ENCODE measurements at regions not wholly inside any gene's neighbourhood (a gene's known extent, or its start where the extent isn't known, plus 50 kb on each side); places are given as distances from the start of the nearest gene placed in this dataset.

DNA sequence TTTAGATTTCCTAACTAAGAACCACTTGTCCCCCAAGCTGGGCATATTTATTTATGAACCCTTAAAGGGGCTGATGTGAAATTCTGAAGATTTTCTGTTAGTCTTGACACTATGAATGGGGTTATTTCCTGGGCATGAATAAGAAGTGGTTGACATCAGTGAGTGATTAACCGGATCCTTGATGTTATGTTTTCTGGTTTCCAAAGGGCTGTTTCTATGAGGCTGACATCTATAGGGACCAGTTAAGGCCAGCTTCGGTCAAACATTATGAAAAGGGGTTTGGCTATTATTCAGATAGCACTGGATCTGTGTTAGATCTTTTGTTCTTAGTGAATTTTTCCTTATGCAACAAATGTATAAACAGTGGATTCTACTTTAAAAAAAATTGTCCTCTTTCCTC, 443.7 kb upstream of the SPRED2 start:
- no peak for DNase-seq (ENCODE audit: low read depth in 1 of 2, low spot score in 1 of 2)
- TF ChIP-seq REST (IDR thresholded peaks at IDR 0.05; ENCODE audit: insufficient replicate concordance, low read depth) (no peak), GABPA (IDR thresholded peaks at IDR 0.05; ENCODE audit: low read depth) (no peak), POLR2AphosphoS5 (IDR thresholded peaks at IDR 0.05; ENCODE audit: low read depth) (no peak), SPI1 (IDR thresholded peaks at IDR 0.05; ENCODE audit: borderline replicate concordance, low read depth) (no peak)
- TF ChIP-seq, protein P1, sequence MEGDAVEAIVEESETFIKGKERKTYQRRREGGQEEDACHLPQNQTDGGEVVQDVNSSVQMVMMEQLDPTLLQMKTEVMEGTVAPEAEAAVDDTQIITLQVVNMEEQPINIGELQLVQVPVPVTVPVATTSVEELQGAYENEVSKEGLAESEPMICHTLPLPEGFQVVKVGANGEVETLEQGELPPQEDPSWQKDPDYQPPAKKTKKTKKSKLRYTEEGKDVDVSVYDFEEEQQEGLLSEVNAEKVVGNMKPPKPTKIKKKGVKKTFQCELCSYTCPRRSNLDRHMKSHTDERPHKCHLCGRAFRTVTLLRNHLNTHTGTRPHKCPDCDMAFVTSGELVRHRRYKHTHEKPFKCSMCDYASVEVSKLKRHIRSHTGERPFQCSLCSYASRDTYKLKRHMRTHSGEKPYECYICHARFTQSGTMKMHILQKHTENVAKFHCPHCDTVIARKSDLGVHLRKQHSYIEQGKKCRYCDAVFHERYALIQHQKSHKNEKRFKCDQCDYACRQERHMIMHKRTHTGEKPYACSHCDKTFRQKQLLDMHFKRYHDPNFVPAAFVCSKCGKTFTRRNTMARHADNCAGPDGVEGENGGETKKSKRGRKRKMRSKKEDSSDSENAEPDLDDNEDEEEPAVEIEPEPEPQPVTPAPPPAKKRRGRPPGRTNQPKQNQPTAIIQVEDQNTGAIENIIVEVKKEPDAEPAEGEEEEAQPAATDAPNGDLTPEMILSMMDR (IDR thresholded peaks at IDR 0.05; ENCODE audit: insufficient read depth, low read length), result no peak
- Histone ChIP-seq H3K27ac (replicated peaks) (no peak overlapping the region), H3K27me3 (ENCODE audit: insufficient read depth, poor library complexity, severe bottlenecking) (peaks cover 2% of the 10 kb centered on the region), H3K4me3 (replicated peaks; ENCODE audit: insufficient read depth, low read length) (no peak overlapping the region)

DNA sequence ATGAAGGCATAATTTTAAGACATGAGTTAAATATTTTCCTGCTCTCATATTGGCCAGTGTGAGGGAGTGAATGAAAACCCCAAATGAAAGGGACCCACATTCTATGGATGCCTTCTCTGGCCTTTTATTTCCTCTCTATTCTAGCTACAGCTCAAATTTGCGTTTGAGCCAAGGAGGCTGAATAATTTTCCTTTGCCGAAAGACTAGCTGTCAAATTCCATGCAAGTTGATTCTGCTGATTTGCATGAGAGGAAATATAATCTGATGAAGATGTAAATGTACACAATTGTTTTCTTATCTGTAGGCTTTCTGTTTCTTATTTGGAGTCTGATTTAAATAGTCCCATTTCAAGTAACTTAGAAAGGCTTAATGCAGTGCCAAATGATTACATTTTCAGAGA, 438.4 kb upstream of the SPRED2 start:
- Histone ChIP-seq H3K27me3 (ENCODE audit: insufficient read depth, poor library complexity, severe bottlenecking) (peaks cover 2% of the 10 kb centered on the region), H3K4me3 (replicated peaks; ENCODE audit: insufficient read depth, low read length) (no peak overlapping the region), H3K27ac (replicated peaks) (no peak overlapping the region)
- no peak for DNase-seq (ENCODE audit: low read depth in 1 of 2, low spot score in 1 of 2)
- TF ChIP-seq REST (IDR thresholded peaks at IDR 0.05; ENCODE audit: insufficient replicate concordance, low read depth) (no peak), POLR2AphosphoS5 (IDR thresholded peaks at IDR 0.05; ENCODE audit: low read depth) (no peak), SPI1 (IDR thresholded peaks at IDR 0.05; ENCODE audit: borderline replicate concordance, low read depth) (no peak), GABPA (IDR thresholded peaks at IDR 0.05; ENCODE audit: low read depth) (no peak)
- TF ChIP-seq, protein P1 (IDR thresholded peaks at IDR 0.05; ENCODE audit: insufficient read depth, low read length), result no peak

- DNase-seq (ENCODE audit: low read depth in 1 of 2, low spot score in 1 of 2), result no peak
- no peak for TF ChIP-seq GABPA (IDR thresholded peaks at IDR 0.05; ENCODE audit: low read depth)
- TF ChIP-seq REST (IDR thresholded peaks at IDR 0.05; ENCODE audit: insufficient replicate concordance, low read depth), result no peak
- no peak for TF ChIP-seq SPI1 (IDR thresholded peaks at IDR 0.05; ENCODE audit: borderline replicate concordance, low read depth)
- TF ChIP-seq, protein P1 (IDR thresholded peaks at IDR 0.05; ENCODE audit: insufficient read depth, low read length), result no peak
- Histone ChIP-seq H3K27me3 (ENCODE audit: insufficient read depth, poor library complexity, severe bottlenecking) (peaks cover 2% of the 10 kb centered on the region), H3K4me3 (replicated peaks; ENCODE audit: insufficient read depth, low read length) (no peak overlapping the region), H3K27ac (replicated peaks) (no peak overlapping the region)
Observed at GRCh38 chr2:65869296-65869695, 436.9 kb upstream of the SPRED2 start.

Measured in HL-60 (cell line).